Adrenal gland (tissue), 9 donors: ENCODE measurements at regions not wholly inside any gene's neighbourhood (a gene's known extent, or its start where the extent isn't known, plus 50 kb on each side); places are given as distances from the start of the nearest gene placed in this dataset.

Experiments used
- DNase-seq, 7 donors: peaks; one replicate each; pipeline ENCODE4 v3.0.0-alpha.2; 2019 to 2020
- H3K27ac ChIP-seq, 5 donors: fragments of 200-600 bp; sonication (generic) in 4 of 5; 1 replicate in 3 of 5; 2 replicates in 2 of 5; pipeline versions ENCODE4 v1.5.1 to v1.8.0; 2016 to 2020; ENCODE audit warnings: mild to moderate bottlenecking in 1 of 5
- H3K27me3 ChIP-seq: fragments of 200-600 bp; 2 replicates; pipeline ENCODE4 v1.8.0; 2021
- H3K36me3 ChIP-seq, 2 donors: fragments of 200-600 bp; replicated peaks in 1 of 2; 1 replicate in 1 of 2; 2 replicates in 1 of 2; pipeline versions ENCODE4 v1.5.1 to v1.8.0; 2018 to 2022
- H3K4me1 ChIP-seq, 2 donors: fragments of 200-600 bp; replicated peaks in 1 of 2; 1 replicate in 1 of 2; 2 replicates in 1 of 2; pipeline versions ENCODE4 v1.5.1 to v1.8.0; 2018 to 2021
- H3K4me3 ChIP-seq, 4 donors: fragments of 200-600 bp; sonication (generic) in 3 of 4; one replicate each; pipeline ENCODE4 v1.5.1; 2016 to 2018
- H3K9me3 ChIP-seq, 3 donors: fragments of 200-600 bp; sonication (generic) in 1 of 3; replicated peaks in 1 of 3; 1 replicate in 2 of 3; 2 replicates in 1 of 3; pipeline versions ENCODE4 v1.5.1 to v1.8.0; 2016 to 2021
- CTCF ChIP-seq, 6 experiments: fragments of 450-650 bp in 4 of 6; fragments of 200-600 bp in 2 of 6; sonication (generic) in 1 of 6; IDR thresholded peaks; 1 replicate in 5 of 6; 2 replicates in 1 of 6; pipeline versions ENCODE4 v1.5.1 to v1.8.0; 2016 to 2021; ENCODE audit warnings: antibody characterized with exemption in 6 of 6, mild to moderate bottlenecking in 2 of 6, moderate library complexity in 1 of 6
- POLR2A ChIP-seq, 2 donors: fragments of 450-650 bp; IDR thresholded peaks; one replicate each; pipeline ENCODE4 v1.6.1; 2017; ENCODE audit warnings: antibody characterized with exemption in 2 of 2, mild to moderate bottlenecking in 2 of 2, moderate library complexity in 1 of 2
- WGBS, 4 donors: extraction: QIAGEN DNeasy Blood & Tissue Kit in 2 of 4; methylation state at CpG; one replicate each; pipeline versions ENCODE4 v1.1.5 to v1.1.7; 2013 to 2017; 5-methylcytosine and 5-hydroxymethylcytosine counted together
- intact Hi-C, 2 donors: fragments of 100-400 bp; cut with DNase I; formaldehyde crosslinking; loops; one replicate each; pipeline versions ENCODE4 v1.14.1 to v1.15.0; 2022 to 2023
- small RNA-seq, 2 donors: library from RNA; depleted of rRNA; stranded (forward); fragments of <200 nt; gene quantifications; one replicate each; pipeline ENCODE3, GENCODE V24; 2016
- donor health status: healthy with polysubstance abuse.
- donor health status: Bipolar disorder and iron deficiency.
- donor health status: DM: yes; HTN: yes; CAD: no.
- donor health status: DM: no; HTN: no; CAD: no.
- donor health status: DM: no; HTN: no; CAD: no.

- Histone ChIP-seq H3K27me3 (no peaks in the 10 kb centered on the region), H3K4me3 (no peak overlapping the region), H3K27ac (no peak overlapping the region), H3K9me3 (no peaks in the 10 kb centered on the region), H3K4me1 (no peaks in the 10 kb centered on the region), H3K36me3 (no peaks in the 10 kb centered on the region)
- DNase-seq, result no peak
- TF ChIP-seq CTCF (IDR thresholded peaks at IDR 0.05) (no peak), POLR2A (IDR thresholded peaks at IDR 0.05) (no peak)
- 51 to 80% (median 61%) methylated on average over 3 of the region's 3 CpGs for WGBS, 4 donors
- intact Hi-C loops, result no loop called here
These were observed 54.8 kb upstream of the FTH1 start for GRCh38 chr11:62022211-62022610.

GRCh38 chr11:62020661-62021060 is 53.2 kb upstream of the FTH1 start:
- Histone ChIP-seq H3K4me1 (no peaks in the 10 kb centered on the region), H3K36me3 (no peaks in the 10 kb centered on the region), H3K27ac (no peak overlapping the region), H3K27me3 (no peaks in the 10 kb centered on the region), H3K9me3 (no peaks in the 10 kb centered on the region), H3K4me3 (no peak overlapping the region)
- DNase-seq, result peak in 1 of 7 donors; percentile 15
- intact Hi-C loops, result no loop called here
- WGBS, 4 donors, result 63 to 86% (median 71%) methylated on average over 3 of the region's 3 CpGs
- TF ChIP-seq CTCF (IDR thresholded peaks at IDR 0.05), result no peak
- no peak for TF ChIP-seq POLR2A (IDR thresholded peaks at IDR 0.05)

- no peak for DNase-seq
- H3K9me3 ChIP-seq, result no peaks in the 10 kb centered on the region
- intact Hi-C loops, result no loop called here
- H3K27me3 ChIP-seq, result no peaks in the 10 kb centered on the region
- no peak overlapping the region for H3K27ac ChIP-seq
- no peak overlapping the region for H3K4me3 ChIP-seq
- H3K36me3 ChIP-seq, result no peaks in the 10 kb centered on the region
- no peak for TF ChIP-seq POLR2A (IDR thresholded peaks at IDR 0.05)
- TF ChIP-seq CTCF (IDR thresholded peaks at IDR 0.05), result no peak
- WGBS, 4 donors, result 97 to 100% (median 99%) methylated on average over 2 of the region's 2 CpGs
- no peaks in the 10 kb centered on the region for H3K4me1 ChIP-seq
These were observed 51.7 kb upstream of the FTH1 start for GRCh38 chr11:62018981-62019664.

GRCh38 chr11:62017878-62018655 is 50.6 kb upstream of the FTH1 start:
- WGBS, 4 donors, result 89 to 94% (median 90%) methylated on average over 11 to 15 of the region's 15 CpGs
- no peak for DNase-seq

More at GRCh38 chr11:62017878-62018655, 50.6 kb upstream of the FTH1 start:
- Histone ChIP-seq H3K9me3 (no peaks in the 10 kb centered on the region), H3K27ac (no peak overlapping the region), H3K36me3 (no peaks in the 10 kb centered on the region), H3K4me1 (no peaks in the 10 kb centered on the region), H3K27me3 (no peaks in the 10 kb centered on the region), H3K4me3 (no peak overlapping the region)
- intact Hi-C loops, result no loop called here
- TF ChIP-seq POLR2A (IDR thresholded peaks at IDR 0.05), result no peak
- no peak for TF ChIP-seq CTCF (IDR thresholded peaks at IDR 0.05)

Small RNAs in the stretch of these regions (small RNA-seq; reads per million reads assigned to genes)
- gene AP003733.2, result 0 reads per million in 2 donors
